NCI-H1092 treated with DMSO at 0.1 percent for 48 hours (cell line): ENCODE measurements at regions not wholly inside any gene's neighbourhood (a gene's known extent, or its start where the extent isn't known, plus 50 kb on each side); places are given as distances from the start of the nearest gene placed in this dataset.

Experiments
- DNase-seq: peaks from one replicate; lab custom pipeline; 2025; lab: John Stamatoyannopoulos, UW

GRCh38 chr6:12422848-12423247, 132.7 kb downstream of the EDN1 start:
- DNase-seq: no peak

- no peak for DNase-seq
Measured at GRCh38 chr6:12423832-12424231, 133.7 kb downstream of the EDN1 start.

- DNase-seq: no peak
Measured at GRCh38 chr6:12426121-12426520, 136.0 kb downstream of the EDN1 start.

- no peak for DNase-seq
Measured at GRCh38 chr6:12431023-12431422, 140.9 kb downstream of the EDN1 start.

- DNase-seq: no peak
Measured at GRCh38 chr6:12436224-12436623, 146.1 kb downstream of the EDN1 start.

- no peak for DNase-seq
Measured at GRCh38 chr6:12436683-12437082, 146.5 kb downstream of the EDN1 start.

GRCh38 chr6:12439296-12439695, 149.1 kb downstream of the EDN1 start:
- DNase-seq: no peak

- DNase-seq: no peak
Measured at GRCh38 chr6:12440981-12441380, 150.8 kb downstream of the EDN1 start.

- DNase-seq: no peak
Measured at GRCh38 chr6:12442455-12442854, 152.3 kb downstream of the EDN1 start.

- no peak for DNase-seq
Measured at GRCh38 chr6:12446394-12446793, 156.2 kb downstream of the EDN1 start.

GRCh38 chr6:12449447-12449846, 159.3 kb downstream of the EDN1 start:
- no peak for DNase-seq

GRCh38 chr6:12450467-12450866, 160.3 kb downstream of the EDN1 start:
- no peak for DNase-seq

- no peak for DNase-seq
Measured at GRCh38 chr6:12456343-12456742, 166.2 kb downstream of the EDN1 start.

GRCh38 chr6:12457094-12457493, 166.9 kb downstream of the EDN1 start:
- no peak for DNase-seq

GRCh38 chr6:12458558-12458957, 168.4 kb downstream of the EDN1 start:
- no peak for DNase-seq

GRCh38 chr6:12459945-12460661, 169.9 kb downstream of the EDN1 start:
- no peak for DNase-seq

- no peak for DNase-seq
Measured at GRCh38 chr6:12467706-12468670, 177.8 kb downstream of the EDN1 start.

GRCh38 chr6:12472601-12473038, 182.5 kb downstream of the EDN1 start:
- no peak for DNase-seq

- DNase-seq: no peak
Measured at GRCh38 chr6:12473494-12473893, 183.3 kb downstream of the EDN1 start.

- no peak for DNase-seq
Measured at GRCh38 chr6:12474167-12475140, 184.3 kb downstream of the EDN1 start.

GRCh38 chr6:12476484-12476883, 186.3 kb downstream of the EDN1 start:
- DNase-seq: no peak

- no peak for DNase-seq
Measured at GRCh38 chr6:12477616-12478015, 187.5 kb downstream of the EDN1 start.
